ENCODE measurements at regions not wholly inside any gene's neighbourhood (a gene's known extent, or its start where the extent isn't known, plus 50 kb on each side); places are given as distances from the start of the nearest gene placed in this dataset.

GRCh38 chr4:20576861-20577260 is 123.4 kb upstream of the PACRGL start:
- DNase-seq: no peak

GRCh38 chr4:20577702-20578101 is 122.6 kb upstream of the PACRGL start:
- H3K36me3 ChIP-seq: no peaks in the 10 kb centered on the region
- no peaks in the 10 kb centered on the region for H3K4me1 ChIP-seq
- H3K27ac ChIP-seq: no peak overlapping the region
- no peaks in the 10 kb centered on the region for H3K9me3 ChIP-seq (replicated peaks)
- H3K4me3 ChIP-seq: no peak overlapping the region
- no peak for DNase-seq
- H3K27me3 ChIP-seq: no peaks in the 10 kb centered on the region

More at GRCh38 chr4:20576861-20577260, 123.4 kb upstream of the PACRGL start:
- H3K4me3 ChIP-seq: no peak overlapping the region
- no peaks in the 10 kb centered on the region for H3K9me3 ChIP-seq (replicated peaks)
- H3K27me3 ChIP-seq: no peaks in the 10 kb centered on the region
- H3K27ac ChIP-seq: no peak overlapping the region
- no peaks in the 10 kb centered on the region for H3K4me1 ChIP-seq
- no peaks in the 10 kb centered on the region for H3K36me3 ChIP-seq

- H3K36me3 ChIP-seq: no peaks in the 10 kb centered on the region
- H3K4me3 ChIP-seq: no peak overlapping the region
- no peak overlapping the region for H3K27ac ChIP-seq
- no peaks in the 10 kb centered on the region; the same call in 1 of the 2 replicates for H3K27me3 ChIP-seq
- no peak for DNase-seq
- H3K4me1 ChIP-seq: no peaks in the 10 kb centered on the region
- no peaks in the 10 kb centered on the region for H3K9me3 ChIP-seq (replicated peaks)
Measured at GRCh38 chr4:20580907-20581306, 119.4 kb upstream of the PACRGL start.

DNA sequence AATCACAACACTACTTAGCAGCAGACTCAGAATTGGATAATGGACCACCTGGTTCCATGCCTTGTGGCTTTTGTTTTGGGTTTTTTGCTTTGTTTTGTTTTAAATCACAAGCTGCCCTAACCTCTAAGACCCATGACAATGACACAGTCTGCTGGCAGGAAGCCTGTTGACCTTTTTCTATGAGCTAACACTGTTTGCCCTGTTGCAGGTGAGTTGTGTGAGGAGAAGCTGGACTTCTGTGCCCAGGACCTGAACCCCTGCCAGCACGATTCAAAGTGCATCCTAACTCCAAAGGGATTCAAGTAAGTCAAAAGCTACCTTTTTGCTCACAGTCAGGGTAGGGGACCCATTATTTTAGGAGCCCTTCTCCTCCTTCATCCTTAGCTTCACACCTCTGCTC is 110.8 kb upstream of the PACRGL start:
- Histone ChIP-seq H3K36me3 (no peaks in the 10 kb centered on the region), H3K4me3 (no peak overlapping the region), H3K9me3 (replicated peaks) (no peaks in the 10 kb centered on the region), H3K4me1 (no peaks in the 10 kb centered on the region), H3K27ac (no peak overlapping the region), H3K27me3 (no peaks in the 10 kb centered on the region; the same call in 1 of the 2 replicates)
- DNase-seq: no peak

DNA sequence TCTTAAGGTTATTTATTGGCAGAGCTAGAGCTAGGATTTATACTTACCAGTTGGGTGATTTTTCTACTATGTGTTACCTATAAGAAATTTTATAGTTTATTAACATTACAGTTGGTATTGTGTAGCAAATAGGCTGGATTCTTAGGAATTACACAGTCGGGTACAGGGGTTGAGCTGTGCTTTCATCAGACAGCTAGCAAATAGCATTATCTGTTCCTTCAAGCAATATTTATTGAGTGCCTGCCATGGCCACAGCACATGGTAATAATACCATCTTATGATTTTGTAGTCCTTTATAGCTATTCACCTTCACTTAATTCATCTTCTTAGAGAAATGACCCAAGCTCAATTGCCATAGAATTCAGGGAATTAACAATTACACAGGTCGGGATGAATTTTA is 109.4 kb upstream of the PACRGL start:
- DNase-seq: no peak
- H3K9me3 ChIP-seq (replicated peaks): no peaks in the 10 kb centered on the region
- no peak overlapping the region for H3K4me3 ChIP-seq
- H3K27ac ChIP-seq: no peak overlapping the region
- H3K36me3 ChIP-seq: no peaks in the 10 kb centered on the region
- H3K4me1 ChIP-seq: no peaks in the 10 kb centered on the region
- H3K27me3 ChIP-seq: no peaks in the 10 kb centered on the region; the same call in 1 of the 2 replicates

DNA sequence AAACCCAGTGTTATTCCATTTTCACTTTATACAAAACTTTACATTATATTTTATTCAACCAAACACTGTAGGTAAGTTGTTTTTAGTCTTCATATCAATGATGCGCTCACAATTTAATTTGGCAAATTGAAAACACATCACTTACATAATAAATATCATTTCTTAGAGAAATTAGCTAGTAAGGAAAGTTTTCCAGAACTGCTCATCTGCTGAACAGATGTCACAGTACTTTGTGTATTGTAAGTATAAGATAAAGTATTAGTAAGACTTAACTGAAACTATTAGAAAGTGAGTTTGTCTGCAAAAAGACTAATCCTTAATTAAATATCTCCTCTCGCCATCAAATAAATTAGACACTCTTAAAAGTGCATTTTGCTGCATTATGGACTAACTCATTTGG is 108.7 kb upstream of the PACRGL start:
- DNase-seq: no peak
- no peaks in the 10 kb centered on the region for H3K36me3 ChIP-seq
- H3K4me1 ChIP-seq: no peaks in the 10 kb centered on the region
- H3K4me3 ChIP-seq: no peak overlapping the region
- no peaks in the 10 kb centered on the region for H3K9me3 ChIP-seq (replicated peaks)
- no peak overlapping the region for H3K27ac ChIP-seq
- H3K27me3 ChIP-seq: no peaks in the 10 kb centered on the region; the same call in 1 of the 2 replicates

GRCh38 chr4:20592013-20592412 is 108.2 kb upstream of the PACRGL start:
- no peak overlapping the region for H3K27ac ChIP-seq

DNA sequence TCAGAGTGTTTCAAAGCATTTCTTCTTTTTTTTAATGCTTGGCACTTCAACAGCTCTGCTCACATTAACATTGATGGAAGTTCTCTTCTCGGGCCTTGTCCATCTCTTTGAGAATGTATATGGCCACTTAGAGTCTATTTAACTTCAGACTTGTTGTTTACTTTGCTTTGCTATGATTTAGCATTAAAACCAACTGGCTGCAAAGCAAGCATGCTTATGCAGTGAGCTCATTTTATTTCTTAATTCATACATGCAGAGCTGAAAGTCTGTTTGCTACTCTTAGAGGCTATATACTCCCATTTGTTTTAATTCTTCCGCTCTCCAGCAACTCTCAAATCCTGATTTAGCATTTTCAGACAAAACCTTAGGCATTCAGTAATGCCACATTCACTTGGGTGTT is 107.6 kb upstream of the PACRGL start:
- no peaks in the 10 kb centered on the region; the same call in 1 of the 2 replicates for H3K27me3 ChIP-seq
- no peak overlapping the region for H3K27ac ChIP-seq
- no peaks in the 10 kb centered on the region for H3K36me3 ChIP-seq
- H3K4me1 ChIP-seq: no peaks in the 10 kb centered on the region
- no peak overlapping the region for H3K4me3 ChIP-seq
- no peak for DNase-seq
- H3K9me3 ChIP-seq (replicated peaks): no peaks in the 10 kb centered on the region

More at GRCh38 chr4:20592013-20592412, 108.2 kb upstream of the PACRGL start:
- Histone ChIP-seq H3K4me1 (no peaks in the 10 kb centered on the region), H3K27me3 (no peaks in the 10 kb centered on the region; the same call in 1 of the 2 replicates), H3K36me3 (no peaks in the 10 kb centered on the region), H3K9me3 (replicated peaks) (no peaks in the 10 kb centered on the region), H3K4me3 (no peak overlapping the region)
- no peak for DNase-seq

DNA sequence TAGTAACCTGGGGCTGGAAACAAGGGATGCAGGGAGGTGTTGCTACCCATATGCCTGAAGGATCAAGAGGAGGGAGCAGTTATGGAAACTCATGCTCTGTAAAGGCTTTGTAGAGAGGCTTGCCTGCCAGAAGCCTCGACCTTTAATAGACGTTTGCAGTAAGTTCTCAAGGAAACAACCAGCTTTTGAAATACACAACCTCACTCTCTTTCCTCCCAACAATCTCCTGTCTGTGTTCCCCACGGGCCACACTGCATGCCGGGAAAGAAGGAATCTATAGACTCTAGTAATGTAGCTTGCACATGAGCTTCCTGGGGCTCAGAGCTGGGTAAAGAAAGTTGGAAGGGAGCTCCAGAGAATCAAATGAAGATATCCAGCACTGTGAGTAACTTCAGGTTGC is 101.6 kb upstream of the PACRGL start:
- Histone ChIP-seq H3K9me3 (replicated peaks) (no peaks in the 10 kb centered on the region), H3K27me3 (no peaks in the 10 kb centered on the region), H3K4me1 (no peaks in the 10 kb centered on the region), H3K36me3 (no peaks in the 10 kb centered on the region), H3K4me3 (no peak overlapping the region), H3K27ac (no peak overlapping the region)
- DNase-seq: no peak

GRCh38 chr4:20603671-20604313 is 96.5 kb upstream of the PACRGL start:
- Histone ChIP-seq H3K9me3 (replicated peaks) (no peaks in the 10 kb centered on the region), H3K27me3 (no peaks in the 10 kb centered on the region), H3K27ac (no peak overlapping the region), H3K36me3 (no peaks in the 10 kb centered on the region), H3K4me1 (no peaks in the 10 kb centered on the region), H3K4me3 (no peak overlapping the region)
- DNase-seq: no peak

DNA sequence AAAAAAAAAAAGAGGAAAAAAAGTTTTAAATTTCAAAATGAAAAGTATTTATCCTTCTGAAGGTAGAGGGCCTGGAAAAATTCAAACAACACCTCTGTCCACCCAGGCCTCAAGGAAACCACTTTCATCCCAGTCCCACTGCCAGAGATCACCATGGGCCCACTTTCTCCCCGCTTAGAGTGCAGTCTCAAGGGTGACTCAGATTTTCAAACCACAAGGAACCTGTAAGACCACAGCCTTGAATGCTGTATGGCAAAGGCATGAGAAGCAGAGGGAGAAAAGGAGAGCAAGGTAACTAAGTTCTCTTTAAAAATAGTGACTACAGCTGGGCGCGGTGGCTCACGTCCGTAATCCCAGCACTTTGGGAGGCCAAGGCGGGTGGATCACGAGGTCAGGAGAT is 87.9 kb upstream of the PACRGL start:
- H3K36me3 ChIP-seq: no peaks in the 10 kb centered on the region
- H3K27me3 ChIP-seq: no peaks in the 10 kb centered on the region
- DNase-seq: no peak
- no peaks in the 10 kb centered on the region for H3K9me3 ChIP-seq (replicated peaks)
- H3K4me3 ChIP-seq: no peak overlapping the region
- H3K27ac ChIP-seq: no peak overlapping the region
- H3K4me1 ChIP-seq: no peaks in the 10 kb centered on the region

- Histone ChIP-seq H3K27me3 (0 out of 2 replicates have a peak, but pooled peaks cover 6% of the 10 kb centered on the region), H3K36me3 (no peaks in the 10 kb centered on the region), H3K27ac (no peak overlapping the region), H3K4me3 (no peak overlapping the region), H3K4me1 (no peaks in the 10 kb centered on the region), H3K9me3 (replicated peaks) (no peaks in the 10 kb centered on the region)
- DNase-seq: no peak
Measured at GRCh38 chr4:20614816-20615215, 85.4 kb upstream of the PACRGL start.

DNA sequence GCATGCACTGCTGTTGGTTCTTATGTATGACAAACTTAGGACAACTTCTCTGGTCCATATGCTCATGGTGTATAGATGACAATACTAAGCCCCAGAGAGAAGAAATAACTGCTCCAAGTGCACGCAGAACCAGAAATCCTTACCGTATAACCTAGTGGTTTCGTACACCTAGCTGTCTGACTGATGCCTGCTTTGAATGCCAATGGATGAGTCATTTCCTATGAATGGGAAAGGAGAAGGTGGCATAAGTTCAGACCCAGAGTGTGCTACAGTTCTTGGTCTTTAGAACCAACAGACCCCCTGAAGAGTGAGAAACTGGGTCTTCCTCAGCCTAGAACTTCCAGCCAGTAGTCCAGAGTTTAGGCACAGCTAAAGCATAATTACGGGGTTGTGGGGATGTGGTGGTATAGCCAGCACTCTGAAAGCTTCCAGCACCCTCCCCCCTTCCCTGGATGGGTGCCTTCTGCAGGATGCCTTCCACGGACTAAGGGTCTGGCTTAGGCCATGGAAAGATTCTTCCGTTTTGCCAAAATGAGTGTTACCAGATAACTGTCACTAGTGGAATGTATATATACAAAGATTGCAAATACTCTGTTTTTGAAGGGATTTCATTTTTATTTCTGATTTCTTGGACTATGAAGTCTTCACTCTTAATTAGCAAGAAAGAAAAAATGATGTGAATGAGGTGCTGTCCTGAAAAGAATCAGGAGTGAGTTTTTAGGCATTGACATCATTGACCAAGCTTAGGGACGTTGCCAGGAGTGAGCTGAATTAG is 84.6 kb upstream of the PACRGL start:
- Histone ChIP-seq H3K36me3 (no peaks in the 10 kb centered on the region), H3K27me3 (0 out of 2 replicates have a peak, but pooled peaks cover 6% of the 10 kb centered on the region), H3K9me3 (replicated peaks) (no peaks in the 10 kb centered on the region), H3K4me3 (no peak overlapping the region), H3K4me1 (no peaks in the 10 kb centered on the region), H3K27ac (no peak overlapping the region)
- DNase-seq: no peak

GRCh38 chr4:20616313-20616712 is 83.9 kb upstream of the PACRGL start:
- Histone ChIP-seq H3K27ac (no peak overlapping the region), H3K9me3 (replicated peaks) (no peaks in the 10 kb centered on the region), H3K4me1 (no peaks in the 10 kb centered on the region), H3K36me3 (no peaks in the 10 kb centered on the region), H3K27me3 (0 out of 2 replicates have a peak, but pooled peaks cover 6% of the 10 kb centered on the region), H3K4me3 (no peak overlapping the region)
- DNase-seq: no peak

GRCh38 chr4:20616848-20617247 is 83.4 kb upstream of the PACRGL start:
- H3K4me3 ChIP-seq: no peak overlapping the region
- H3K27me3 ChIP-seq: 0 out of 2 replicates have a peak, but pooled peaks cover 6% of the 10 kb centered on the region
- no peaks in the 10 kb centered on the region for H3K36me3 ChIP-seq
- no peak for DNase-seq
- no peaks in the 10 kb centered on the region for H3K9me3 ChIP-seq (replicated peaks)
- no peak overlapping the region for H3K27ac ChIP-seq
- no peaks in the 10 kb centered on the region for H3K4me1 ChIP-seq
